ENCODE measurements at regions not wholly inside any gene's neighbourhood (a gene's known extent, or its start where the extent isn't known, plus 50 kb on each side); places are given as distances from the start of the nearest gene placed in this dataset.

DNA sequence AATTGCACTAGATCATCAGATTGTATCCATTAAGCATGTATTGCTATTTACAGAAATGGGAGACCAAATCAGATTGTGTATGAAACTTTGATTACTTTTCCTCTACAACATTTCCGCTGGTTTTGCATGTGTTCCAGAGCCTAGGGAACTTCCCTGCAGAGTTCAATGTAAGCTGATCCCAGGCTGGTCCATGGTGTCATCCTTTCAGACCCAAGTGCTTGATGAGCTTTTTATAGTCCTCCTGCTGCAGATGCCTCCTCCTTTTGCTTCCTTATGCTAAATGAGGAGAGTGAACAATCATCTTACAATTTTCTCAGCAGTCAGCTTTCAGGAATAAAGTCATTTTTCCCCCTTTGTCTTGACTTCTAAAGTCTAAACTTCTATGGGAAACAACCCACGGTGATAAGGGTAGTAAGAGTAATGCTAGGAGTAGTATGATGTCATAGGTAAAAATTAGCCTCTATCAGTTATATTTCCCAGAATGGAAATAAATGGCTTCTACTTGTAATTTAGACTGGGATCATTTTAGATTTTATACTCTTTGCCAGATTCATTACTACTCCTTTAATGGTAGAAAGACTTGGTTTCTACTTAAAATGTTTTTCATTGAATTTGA is 55.1 kb upstream of the SLC4A4 start:
- DNase-seq: no peak

DNA sequence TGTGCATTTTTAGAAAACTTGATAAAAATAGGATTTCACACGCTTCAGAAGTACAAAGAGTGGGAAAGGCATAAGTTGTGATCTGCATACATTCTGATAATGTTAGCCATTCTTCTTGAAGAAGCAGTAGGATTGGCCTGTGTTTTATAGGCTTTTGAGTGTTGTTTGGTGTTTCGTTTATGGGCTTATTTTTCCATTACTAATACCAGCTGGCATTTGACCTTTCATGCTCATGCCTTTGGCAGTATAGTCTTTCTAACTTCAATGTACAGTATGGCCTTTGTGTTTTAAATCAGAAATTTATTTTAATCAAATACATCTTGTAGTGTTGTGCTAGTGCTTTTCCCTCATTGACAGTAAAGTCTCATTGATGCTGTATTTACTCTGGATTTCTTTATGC is 51.5 kb upstream of the SLC4A4 start:
- DNase-seq: no peak

DNA sequence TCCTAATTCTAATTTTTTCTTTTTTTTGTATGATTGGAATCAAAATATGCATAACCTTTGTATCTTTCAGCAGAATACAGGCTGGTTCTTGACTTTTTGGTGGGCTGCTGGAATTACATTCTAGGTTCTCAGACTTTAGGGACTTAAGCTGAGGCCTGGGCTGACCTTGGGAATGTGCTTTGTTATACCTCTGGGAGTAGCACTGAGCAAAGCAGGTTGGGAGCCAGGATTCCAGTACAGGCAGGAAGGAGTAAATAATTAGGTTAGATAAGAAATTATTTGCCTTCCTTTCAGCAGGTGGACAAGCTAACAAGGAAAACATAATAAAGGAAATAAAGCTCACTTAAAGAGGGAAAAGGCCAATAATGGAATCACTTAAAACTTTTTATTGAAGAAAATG is 49.9 kb upstream of the SLC4A4 start:
- DNase-seq: no peak
